ENCODE measurements at regions not wholly inside any gene's neighbourhood (a gene's known extent, or its start where the extent isn't known, plus 50 kb on each side); places are given as distances from the start of the nearest gene placed in this dataset.

GRCh38 chr6:22873513-22874136 lies 304.3 kb downstream of the HDGFL1 start:
- TF ChIP-seq GATA2 (IDR thresholded peaks at IDR 0.05; ENCODE audit: low read depth, low read length) (no peak), GATA3 (IDR thresholded peaks at IDR 0.05; ENCODE audit: low read depth, low read length) (no peak)
